NCI-H774 (cell line): ENCODE measurements at regions not wholly inside any gene's neighbourhood (a gene's known extent, or its start where the extent isn't known, plus 50 kb on each side); places are given as distances from the start of the nearest gene placed in this dataset.

Experiments used
- DNase-seq: peaks from one replicate; lab custom pipeline; 2025; lab: John Stamatoyannopoulos, UW

DNA sequence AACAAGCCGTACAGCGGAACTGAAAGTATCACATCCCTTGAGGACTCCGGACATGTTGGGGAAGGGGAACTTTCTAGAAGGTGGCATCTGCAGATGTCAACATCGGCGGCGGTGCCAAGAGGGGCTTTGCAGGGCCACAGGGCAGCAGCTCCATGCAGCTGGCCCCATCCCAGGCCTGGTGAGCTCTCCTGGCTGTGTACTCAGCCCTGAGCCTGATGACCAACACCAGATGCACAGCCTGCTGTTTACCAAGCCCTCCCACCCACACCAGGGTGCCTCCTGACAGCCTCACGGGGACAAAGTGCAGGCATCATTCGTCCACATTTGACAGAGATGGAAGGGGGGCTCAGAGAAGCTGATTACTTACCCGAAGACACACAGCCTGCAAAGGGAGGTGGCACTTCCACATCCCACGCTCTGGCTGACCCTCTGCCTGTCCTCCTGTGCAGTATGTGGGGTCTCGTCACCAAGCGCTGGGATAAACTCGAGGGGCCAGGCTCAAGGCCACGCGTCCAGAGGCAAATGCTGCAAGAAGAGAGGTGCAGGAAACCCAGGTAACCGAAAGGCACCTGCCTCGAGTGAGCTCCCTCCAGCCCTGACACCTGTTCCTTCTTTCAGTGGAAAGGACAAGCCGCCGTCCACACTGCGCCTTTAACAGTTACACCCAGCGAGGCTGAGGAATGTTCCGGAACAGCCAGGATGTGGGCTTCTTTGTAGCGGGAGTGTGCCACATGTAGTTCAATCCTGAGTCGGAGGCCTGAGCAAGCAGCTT, 69.0 kb upstream of the ASAP2 start:
- DNase-seq: no peak

DNA sequence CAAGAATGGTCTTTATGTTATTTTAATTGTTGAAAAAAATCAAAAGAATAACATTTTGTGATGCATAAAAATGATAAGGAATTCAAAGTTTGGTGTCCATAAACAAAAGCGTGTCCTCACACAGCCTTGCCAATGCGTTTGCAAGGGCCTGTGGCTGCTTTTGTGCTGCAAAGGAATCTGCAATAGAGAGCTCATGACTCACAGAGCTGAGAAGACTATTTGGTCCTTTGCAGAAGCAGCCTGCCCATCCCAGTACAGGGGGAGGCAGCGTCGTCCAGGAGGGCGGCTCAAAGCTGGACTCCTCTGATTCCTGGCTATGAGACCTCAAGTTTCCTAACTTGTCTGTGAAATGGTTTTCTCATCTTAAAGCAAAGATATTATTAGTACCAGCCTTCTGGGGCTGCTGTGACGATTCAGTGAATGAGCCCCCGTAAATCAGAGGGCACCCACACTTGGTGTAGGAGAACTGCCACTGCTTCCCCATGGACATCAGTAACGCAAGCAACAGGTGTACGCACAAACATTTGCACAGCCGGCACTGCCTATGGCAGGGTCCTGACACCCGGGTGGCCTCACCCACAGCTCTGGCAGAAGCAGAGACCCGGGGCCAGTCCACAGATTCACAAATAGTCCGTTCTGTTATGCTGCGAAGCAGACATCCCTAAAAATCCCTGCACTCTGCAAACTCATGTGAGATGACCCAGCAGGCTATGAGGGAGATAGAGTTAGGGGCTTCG, 70.6 kb upstream of the ASAP2 start:
- DNase-seq: no peak

DNA sequence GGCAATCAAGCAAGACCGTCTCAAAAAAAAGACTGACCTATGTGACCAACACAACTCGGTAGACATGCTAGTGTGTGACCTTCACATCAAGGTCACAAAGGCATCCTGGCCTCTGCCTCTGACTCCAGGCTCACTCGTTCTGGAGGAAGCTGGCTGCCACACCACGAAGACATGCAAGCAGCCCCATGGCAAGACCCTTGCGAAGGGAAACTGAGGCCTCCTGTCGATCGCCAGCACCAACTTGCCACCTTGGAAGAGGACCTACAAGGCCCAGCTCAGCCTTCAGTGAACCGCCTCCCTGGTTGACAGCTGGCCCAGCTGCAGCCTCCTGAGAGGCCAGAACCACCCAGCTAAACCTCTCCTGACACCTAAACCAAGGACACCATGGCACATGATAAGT, 79.3 kb upstream of the ASAP2 start:
- DNase-seq: no peak

DNA sequence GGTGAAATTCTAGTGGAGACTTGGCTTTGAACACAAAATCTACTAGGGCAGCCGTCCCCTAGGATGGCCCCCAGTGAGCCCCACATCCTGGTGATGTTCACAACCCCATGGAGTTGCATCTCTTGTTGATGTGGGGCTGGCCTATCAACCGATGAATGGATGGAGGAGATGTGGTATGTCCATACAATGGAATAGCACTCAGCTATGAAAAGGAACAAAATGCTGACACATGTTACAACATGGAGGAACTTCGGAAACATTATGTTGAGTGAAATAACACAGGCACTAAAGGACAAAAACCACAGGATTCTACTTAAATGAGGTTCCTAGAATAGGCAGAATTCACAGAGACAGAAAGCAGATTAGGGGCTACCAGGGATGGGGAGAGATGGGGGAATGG, 80.1 kb upstream of the ASAP2 start:
- DNase-seq: no peak

DNA sequence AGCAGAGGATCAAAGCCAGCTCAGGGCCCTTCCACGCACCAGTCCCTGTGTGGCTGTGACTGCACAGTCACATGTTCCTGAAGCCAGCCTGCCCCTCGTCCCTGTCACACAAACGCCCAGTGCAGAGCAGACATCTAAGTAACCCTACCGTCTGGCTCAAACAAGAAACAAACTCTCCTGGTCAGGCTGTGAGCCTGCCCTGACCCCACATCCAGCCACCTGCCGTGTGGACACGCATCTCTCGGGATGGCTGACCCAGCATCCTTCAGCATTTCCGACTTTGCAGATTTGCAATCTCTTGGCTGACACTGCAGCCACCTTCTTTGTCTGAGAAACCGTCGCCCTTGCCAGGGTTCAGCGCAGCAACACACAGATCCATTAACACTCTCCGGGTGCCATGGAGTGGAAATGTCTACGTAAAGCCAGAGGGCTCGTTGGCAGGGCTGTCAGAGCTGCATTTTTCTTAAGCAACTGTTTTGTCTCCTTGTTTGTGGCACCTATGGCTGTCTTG, 82.3 kb upstream of the ASAP2 start:
- DNase-seq: no peak

DNA sequence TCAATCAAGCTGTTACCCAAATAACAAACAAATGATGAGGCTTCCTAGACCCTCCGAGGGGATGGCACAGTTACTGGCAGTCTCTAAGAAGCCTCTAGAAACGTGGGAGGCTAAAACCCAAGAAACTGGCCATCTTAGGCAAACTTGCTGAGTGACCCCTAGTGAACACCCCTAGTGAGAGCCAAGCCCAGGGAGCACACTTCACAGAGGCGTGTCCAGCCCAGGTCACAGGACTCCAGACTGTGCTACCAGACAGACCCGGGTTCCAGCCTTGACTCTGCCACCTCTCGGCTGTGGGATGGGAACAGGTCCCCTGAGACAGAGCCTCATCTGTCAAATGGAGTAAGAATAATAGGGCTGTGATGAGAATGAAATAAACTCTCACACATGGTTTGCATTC, 83.5 kb upstream of the ASAP2 start:
- DNase-seq: no peak

DNA sequence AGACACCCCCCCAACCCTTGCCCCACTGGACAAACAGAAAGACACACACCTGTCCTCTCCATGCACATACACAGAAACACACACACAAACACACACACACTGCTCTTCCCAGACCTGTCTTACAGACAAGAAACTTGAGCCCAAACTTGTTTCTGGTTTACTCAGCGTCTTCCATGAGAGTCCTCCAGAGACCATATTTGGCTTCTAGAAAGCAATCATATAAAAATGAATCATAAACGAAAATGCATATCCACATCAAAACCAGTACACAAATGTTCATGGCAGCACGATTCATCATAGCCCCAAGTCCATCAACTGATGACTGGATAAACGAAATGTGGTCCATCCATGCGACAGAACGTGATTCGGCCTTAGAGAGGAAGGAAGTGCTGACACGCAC, 84.2 kb upstream of the ASAP2 start:
- no peak for DNase-seq

DNA sequence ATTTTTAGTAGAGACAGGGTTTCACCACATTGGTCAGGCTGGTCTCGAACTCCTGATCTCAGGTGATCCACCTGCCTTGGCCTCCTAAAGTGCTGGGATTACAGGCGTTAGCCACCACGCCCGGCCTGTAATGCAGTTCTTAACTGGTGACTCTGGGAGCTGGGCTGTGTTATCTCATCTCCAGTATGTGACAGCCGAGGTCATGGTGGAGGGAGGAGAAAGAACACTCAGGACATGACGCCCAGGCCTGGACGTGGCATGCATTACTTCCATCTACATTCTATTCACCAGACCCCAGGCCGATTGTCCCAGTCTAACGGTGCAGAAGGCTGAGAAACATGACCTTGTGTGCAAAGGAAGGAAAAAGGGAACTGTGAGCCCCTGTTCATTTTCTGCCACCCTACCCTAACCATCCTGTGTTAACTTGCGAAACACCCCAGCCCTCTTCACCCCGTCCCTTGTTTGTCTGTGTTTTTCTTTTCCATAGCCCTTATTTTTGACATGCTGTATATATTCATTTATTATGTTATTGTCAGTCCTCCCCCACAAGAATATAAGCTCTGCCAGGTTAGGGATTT, 88.1 kb upstream of the ASAP2 start:
- no peak for DNase-seq

DNA sequence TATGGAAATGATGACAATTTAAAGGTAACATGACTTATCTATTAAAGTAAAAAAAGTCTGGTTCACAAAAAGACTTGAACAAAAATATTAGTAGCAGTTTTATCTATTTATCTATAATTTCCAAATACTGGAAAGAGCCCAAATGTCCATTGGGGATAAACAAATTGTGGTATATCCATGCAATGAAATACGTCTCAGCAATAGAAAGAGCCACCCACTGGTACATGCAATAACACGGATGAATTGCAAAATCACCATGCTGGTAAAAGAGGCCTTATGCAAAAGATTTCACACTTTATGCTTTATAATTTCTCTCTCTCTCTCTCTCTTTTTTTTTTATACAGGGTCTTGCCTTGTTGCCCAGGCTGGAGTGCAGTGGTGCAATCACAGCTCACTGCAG, 91.4 kb upstream of the ASAP2 start:
- DNase-seq: no peak

DNA sequence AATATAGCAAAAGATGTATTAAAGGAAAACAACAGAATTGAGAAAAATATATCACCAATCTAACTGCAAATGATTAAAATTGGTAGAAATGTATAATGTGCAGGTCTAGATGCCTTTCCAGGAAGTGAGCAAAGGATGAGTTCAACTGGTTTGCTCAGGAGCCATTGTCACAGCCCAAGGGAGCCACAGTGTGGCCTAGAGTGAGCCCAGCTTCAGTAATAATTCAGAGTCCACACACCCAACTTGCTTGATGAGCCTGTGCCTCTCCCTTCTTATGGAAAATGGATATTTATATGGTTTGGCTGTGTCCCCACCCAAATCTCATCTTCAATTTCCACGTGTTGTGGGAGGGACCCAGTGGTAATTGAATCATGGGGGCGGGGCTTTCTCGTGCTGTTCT, 92.2 kb upstream of the ASAP2 start:
- no peak for DNase-seq

DNA sequence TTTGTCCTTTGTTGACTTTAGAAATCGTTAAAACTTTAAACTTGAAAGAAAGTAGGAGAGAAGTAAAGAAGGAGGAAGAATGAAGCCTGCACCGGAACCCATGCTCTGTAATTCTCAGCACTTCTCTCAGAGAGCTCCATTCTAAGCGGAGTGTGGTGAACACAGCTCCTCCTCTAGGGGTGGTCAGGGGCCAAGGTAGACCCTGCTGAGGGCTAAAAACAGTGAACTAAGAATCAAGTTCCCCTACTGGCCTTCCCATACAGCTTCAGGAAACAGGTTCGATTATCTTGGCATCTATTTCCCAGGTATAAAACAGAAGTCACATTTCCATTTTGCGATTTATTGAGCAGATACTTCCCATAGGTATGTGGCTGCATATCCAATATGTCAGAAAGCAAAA, 92.7 kb upstream of the ASAP2 start:
- DNase-seq: no peak

DNA sequence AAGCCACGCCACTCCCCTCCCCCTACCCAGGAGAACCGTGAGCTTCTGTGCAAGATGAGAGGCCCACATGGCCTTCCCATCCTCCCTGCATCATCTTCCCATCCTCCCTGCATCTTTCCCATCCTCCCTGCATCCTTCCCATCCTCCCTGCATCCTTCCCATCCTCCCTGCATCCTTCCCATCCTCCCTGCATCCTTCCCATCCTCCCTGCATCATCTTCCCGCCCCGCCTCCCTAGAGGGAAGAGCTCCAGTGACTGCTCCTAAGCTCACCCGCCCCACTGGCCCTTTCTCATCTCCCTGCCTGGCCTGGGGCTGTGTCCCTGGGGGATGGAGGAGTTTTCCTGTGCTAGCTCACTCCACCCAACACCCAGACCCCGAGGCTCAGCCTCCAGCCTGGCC, 93.3 kb upstream of the ASAP2 start:
- no peak for DNase-seq

DNA sequence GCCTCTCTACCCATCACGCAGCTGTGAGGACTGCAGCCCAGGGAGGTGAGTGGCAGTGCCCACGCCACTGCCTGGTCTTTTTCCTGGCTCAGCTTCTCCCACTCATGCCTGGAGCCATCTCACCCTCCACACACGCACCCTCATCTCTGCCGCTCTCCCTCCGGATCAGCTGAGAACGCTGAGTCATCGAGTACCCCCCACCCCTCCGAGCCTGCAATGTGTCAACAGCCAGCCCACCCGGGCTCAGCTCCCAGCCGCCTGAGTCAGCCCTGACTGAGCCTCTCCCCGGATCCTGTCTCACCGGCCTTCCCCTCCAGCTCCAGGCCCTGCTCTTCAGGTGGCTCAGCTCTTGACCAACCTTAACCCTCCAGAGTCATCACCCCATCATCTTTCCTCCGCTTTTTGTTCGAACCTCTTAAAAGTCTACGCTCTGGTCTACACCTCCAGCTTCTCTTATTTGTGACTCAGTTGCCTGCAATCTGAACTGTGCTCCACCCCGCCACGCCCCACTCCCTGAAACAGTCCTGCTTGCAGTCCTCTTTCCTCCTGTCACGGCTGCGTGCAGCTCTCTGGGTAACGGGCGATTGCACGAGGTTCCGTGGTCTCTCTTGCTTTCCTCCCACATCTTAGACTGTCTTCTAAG, 94.4 kb upstream of the ASAP2 start:
- no peak for DNase-seq

DNA sequence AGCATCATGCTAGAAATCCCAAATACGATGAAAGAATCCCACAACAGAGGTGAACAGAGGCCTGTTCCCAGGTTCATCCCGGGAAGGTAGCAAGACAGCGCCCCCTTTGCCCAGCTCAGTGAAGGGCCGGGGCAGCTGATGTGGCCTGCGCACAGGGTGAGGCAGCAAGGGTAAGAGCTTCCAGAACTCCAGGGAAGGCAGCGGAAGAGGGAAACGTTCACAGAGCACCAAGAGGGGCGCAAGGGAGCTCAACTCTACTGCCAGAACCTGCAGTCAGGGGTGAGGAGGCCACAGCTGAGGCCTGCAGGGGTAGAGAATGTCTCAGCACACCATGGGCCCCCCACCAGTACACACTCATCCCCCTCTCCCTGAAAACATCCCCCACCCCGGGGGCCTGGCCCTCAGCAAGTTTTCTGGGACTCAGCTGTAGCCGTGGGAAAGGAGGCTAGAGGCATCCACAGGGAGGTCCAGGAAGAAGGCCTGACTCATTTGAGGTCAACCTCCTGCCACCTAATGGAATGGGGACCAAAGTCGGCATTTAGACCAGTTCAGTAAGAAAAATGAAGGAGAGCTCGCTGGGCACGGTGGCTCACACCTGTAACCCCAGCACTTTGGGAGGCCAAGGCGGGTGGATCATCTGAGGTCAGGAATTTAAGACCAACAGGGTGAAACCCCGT, 95.6 kb upstream of the ASAP2 start:
- DNase-seq: no peak

DNA sequence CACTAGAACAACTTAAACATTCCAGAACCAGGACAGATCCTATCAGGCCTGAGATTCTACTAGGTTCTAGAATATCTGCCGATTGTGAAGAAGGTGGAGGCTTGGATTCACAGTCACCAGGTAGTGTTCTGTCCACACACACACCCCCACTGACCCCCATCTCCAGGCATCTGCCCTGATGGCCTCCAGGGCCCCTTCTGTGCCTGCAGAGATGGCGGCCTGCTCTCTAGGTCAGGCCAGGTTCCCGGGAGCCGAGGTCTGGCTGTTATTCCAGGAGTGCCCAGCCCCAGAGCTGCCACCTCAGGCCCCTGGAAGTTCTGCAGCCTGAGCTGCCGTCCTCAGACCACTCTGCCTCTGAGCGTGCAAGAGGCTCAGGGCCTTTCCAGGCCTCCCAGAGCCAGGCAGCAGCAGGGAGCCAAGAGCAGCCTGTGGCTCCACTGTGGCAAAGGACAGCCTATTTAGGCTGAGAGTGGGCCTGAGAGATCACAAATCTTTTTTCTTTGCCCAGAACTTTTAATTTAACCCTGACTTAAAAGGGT, 96.2 kb upstream of the ASAP2 start:
- no peak for DNase-seq

DNA sequence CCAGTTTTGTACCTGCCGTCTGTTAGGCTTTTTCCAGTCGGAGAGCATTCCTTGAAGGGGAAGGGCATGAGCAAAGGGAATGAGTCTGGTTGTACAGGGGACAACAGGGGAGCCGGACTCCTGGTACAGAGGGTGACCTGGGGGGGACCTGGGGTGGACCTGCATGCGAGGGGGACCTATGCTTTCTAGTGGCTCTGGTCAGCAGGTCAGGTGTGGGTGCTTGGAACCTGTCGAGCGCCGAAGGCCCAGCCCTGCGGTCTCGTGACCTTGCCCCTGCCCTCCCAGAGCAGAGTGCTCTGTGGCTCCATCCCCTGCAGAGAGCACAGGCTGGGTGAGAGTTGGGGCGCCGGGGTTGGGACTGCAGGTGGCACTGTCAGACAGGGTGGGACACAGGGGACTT, 96.7 kb upstream of the ASAP2 start:
- DNase-seq: no peak

DNA sequence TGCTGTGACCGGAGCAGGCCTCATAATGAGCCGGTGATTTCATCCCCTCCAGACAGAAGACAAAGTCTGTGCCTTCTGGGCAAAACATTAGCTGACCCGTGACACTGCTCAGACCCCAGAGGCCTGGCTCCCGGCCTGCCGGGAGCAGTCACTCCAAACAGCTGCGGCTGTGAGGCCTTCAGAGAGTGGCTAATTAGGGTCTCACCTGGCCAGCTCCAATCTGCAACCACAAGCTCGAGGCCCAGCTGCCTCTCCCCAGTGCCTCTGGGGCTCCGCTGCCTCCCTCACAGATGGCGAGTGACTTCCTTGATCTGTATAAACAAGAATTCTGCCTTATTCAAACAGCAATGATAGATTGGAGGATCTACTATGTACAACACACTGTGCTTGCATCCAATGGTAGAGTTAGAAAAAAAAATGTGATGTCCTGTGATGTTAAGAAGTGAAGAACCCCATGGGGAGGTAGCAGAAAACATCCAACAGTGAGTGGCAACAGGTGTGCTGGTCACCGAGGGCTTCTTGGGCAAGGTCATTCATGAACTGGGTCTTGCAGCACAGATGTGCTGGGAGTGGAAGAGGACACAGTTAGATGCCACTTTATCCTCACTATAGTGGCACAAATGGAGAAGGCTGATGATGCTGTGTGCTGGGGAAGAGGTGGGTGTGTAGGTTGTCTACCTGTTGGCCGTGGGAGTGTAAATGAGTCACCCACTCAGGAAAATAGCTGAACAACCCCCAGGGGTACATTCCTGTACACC, 98.2 kb upstream of the ASAP2 start:
- peak; percentile 40 for DNase-seq

DNA sequence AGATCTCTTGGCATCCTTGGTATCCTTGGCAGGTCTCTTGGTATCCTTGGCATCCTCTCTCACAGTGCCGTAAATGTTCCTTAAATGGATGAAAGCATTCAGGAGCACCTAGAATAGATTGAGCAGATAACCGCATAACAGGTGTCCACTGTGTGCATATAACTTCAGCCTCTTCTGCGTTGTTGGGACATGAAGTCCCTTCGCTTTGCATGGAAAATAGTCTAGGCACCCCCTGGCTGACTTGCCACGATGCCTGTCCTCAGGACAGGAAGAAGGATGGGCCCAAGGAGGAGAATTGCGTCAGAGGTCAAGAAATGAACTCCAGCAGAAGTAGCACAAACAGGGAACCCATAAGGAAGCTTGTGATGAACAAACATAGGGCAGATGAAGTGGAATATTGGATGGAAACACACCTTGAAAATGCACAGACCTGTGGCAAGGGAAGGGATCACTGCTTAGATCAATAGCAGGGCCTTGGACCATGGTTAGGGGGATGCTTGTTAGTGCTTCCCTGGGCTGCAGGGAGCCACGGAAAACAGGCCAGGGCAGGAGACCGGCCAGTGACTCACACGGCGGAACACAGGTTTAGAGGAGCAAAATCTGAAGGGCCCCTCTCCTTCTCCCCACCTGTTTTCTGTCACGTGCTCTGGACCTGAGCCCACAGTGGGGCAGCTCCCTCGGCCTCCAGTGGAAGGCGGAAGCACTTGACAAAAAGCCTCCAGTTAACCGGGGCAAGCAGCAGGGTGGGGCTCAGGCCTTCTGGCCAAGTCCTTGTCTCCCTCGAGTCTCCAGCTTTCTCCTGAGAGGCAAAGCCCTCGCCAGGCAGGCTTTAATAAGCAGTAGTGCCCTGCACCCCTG, 99.2 kb upstream of the ASAP2 start:
- no peak for DNase-seq

DNA sequence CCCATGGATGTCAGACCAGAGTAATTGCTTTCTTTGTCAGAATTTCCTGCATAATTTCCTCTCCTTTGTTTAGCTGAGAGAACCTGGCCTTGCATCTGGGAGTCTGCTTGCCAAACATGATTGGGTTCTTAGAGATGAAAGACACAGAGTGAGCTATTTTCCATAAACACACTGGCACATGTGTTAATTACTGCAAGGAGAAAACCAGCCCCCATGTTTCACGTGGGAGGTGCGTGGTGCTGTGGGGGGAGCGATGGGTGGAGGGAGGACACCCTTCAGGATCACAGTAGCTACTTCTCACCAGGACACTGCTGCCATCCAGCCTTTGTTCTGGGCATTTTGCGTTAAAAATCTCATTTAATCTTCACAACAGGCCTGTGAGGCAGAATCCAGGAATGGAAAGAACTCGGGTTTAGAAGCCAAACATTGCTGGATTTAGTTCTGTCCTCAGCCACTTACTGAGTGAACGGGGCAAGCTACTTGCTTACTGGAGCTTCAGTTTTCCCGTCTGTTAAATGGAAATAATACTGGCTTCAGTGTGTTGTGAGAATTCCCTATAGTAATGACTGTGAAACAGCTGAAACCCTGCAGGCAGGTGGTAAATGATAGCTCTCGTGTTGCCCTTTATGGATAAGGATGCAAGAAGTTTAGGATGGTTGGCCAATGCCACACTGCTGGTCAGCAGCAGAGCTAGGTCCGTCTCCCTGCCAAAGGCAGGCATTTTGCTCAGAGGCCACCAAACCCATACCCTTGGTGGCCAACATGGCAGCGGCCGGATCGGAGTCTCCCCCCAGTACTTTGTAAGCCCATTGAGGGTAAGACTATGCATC, 100.1 kb upstream of the ASAP2 start:
- DNase-seq: peak; percentile 91
